SIG-M5 treated with dmso at 0.1 percent for 504 hours (cell line): ENCODE measurements at regions not wholly inside any gene's neighbourhood (a gene's known extent, or its start where the extent isn't known, plus 50 kb on each side); places are given as distances from the start of the nearest gene placed in this dataset.
A peak's percentile ranks its signal among the peaks of the same experiment; 100 is the strongest.

Experiments used
- DNase-seq: peaks from one replicate; lab custom pipeline; 2025; ENCODE audit not compliant: unreplicated experiment; lab: John Stamatoyannopoulos, UW

GRCh38 chr10:21209495-21209894, 312.4 kb upstream of the NEBL start:
- no peak for DNase-seq

GRCh38 chr10:21208666-21209316, 311.7 kb upstream of the NEBL start:
- DNase-seq, result no peak

GRCh38 chr10:21207852-21208646, 310.9 kb upstream of the NEBL start:
- no peak for DNase-seq

- no peak for DNase-seq
Measured at GRCh38 chr10:21205328-21205727, 308.2 kb upstream of the NEBL start.

GRCh38 chr10:21203473-21204107, 306.5 kb upstream of the NEBL start:
- DNase-seq, result no peak

GRCh38 chr10:21202776-21203462, 305.8 kb upstream of the NEBL start:
- no peak for DNase-seq

- DNase-seq, result no peak
Measured at GRCh38 chr10:21199501-21199900, 302.4 kb upstream of the NEBL start.

GRCh38 chr10:21197838-21198237, 300.7 kb upstream of the NEBL start:
- no peak for DNase-seq

- DNase-seq, result no peak
Measured at GRCh38 chr10:21196822-21197395, 299.8 kb upstream of the NEBL start.

- peak; percentile 46 for DNase-seq
Measured at GRCh38 chr10:21195252-21195651, 298.1 kb upstream of the NEBL start.

- peak; percentile 38 for DNase-seq
Measured at GRCh38 chr10:21194510-21194993, 297.4 kb upstream of the NEBL start.

GRCh38 chr10:21193196-21193595, 296.1 kb upstream of the NEBL start:
- DNase-seq, result no peak

- peak; percentile 13 for DNase-seq
Measured at GRCh38 chr10:21191512-21191911, 294.4 kb upstream of the NEBL start.

- no peak for DNase-seq
Measured at GRCh38 chr10:21184984-21185383, 287.9 kb upstream of the NEBL start.

GRCh38 chr10:21184216-21184615, 287.1 kb upstream of the NEBL start:
- DNase-seq, result peak; percentile 13

- DNase-seq, result no peak
Measured at GRCh38 chr10:21183025-21183424, 285.9 kb upstream of the NEBL start.

GRCh38 chr10:21181451-21181850, 284.3 kb upstream of the NEBL start:
- no peak for DNase-seq

- no peak for DNase-seq
Measured at GRCh38 chr10:21180604-21181003, 283.5 kb upstream of the NEBL start.

- no peak for DNase-seq
Measured at GRCh38 chr10:21176934-21177480, 279.9 kb upstream of the NEBL start.

- no peak for DNase-seq
Measured at GRCh38 chr10:21175797-21176196, 278.7 kb upstream of the NEBL start.
